Astrocyte (in vitro differentiated cells and primary cell): ENCODE measurements at regions not wholly inside any gene's neighbourhood (a gene's known extent, or its start where the extent isn't known, plus 50 kb on each side); places are given as distances from the start of the nearest gene placed in this dataset.

Experiments
- EZH2 ChIP-seq: IDR thresholded peaks from 2 replicates; pipeline ENCODE4 v1.6.1; 2012; ENCODE audit warnings: mild to moderate bottlenecking, low read length, inconsistent platforms; ENCODE audit not compliant: insufficient read depth
- TF ChIP-seq, protein P1 (sequence below): IDR thresholded peaks from 2 replicates; pipeline ENCODE4 v1.5.1; 2011; ENCODE audit warnings: low read depth, mild to moderate bottlenecking, inconsistent platforms, low read length, moderate library complexity; ENCODE audit not compliant: insufficient read depth

DNA sequence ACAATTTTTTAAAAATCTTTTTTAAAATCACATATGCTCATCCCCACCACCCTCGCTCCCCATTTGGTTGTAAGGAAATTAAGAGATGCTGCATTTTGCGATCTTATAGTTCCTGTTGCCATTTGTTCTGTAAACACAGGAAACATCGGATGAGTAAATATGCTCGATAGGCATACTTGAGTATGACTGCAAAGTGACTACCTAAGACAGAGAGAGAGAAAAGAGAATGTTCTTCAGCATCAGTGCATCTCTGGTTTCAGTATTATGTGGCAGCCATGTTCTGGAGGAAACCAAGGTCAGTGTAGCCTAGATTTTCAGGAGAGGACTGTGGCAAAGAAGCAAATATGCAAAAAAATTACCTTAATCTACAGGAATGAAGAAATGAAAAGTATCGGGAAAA lies 265.5 kb upstream of the FMN2 start:
- TF ChIP-seq, protein P1, sequence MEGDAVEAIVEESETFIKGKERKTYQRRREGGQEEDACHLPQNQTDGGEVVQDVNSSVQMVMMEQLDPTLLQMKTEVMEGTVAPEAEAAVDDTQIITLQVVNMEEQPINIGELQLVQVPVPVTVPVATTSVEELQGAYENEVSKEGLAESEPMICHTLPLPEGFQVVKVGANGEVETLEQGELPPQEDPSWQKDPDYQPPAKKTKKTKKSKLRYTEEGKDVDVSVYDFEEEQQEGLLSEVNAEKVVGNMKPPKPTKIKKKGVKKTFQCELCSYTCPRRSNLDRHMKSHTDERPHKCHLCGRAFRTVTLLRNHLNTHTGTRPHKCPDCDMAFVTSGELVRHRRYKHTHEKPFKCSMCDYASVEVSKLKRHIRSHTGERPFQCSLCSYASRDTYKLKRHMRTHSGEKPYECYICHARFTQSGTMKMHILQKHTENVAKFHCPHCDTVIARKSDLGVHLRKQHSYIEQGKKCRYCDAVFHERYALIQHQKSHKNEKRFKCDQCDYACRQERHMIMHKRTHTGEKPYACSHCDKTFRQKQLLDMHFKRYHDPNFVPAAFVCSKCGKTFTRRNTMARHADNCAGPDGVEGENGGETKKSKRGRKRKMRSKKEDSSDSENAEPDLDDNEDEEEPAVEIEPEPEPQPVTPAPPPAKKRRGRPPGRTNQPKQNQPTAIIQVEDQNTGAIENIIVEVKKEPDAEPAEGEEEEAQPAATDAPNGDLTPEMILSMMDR, result no peak
- TF ChIP-seq EZH2, result no peak
